Forelimb muscle (tissue), 1 donor: ENCODE measurements at regions not wholly inside any gene's neighbourhood (a gene's known extent, or its start where the extent isn't known, plus 50 kb on each side); places are given as distances from the start of the nearest gene placed in this dataset.

ENCODE experiments used
- DNase-seq: peaks from one replicate; pipeline ENCODE4 v3.0.0-alpha.2; 2013; ENCODE audit warnings: low read depth

DNA sequence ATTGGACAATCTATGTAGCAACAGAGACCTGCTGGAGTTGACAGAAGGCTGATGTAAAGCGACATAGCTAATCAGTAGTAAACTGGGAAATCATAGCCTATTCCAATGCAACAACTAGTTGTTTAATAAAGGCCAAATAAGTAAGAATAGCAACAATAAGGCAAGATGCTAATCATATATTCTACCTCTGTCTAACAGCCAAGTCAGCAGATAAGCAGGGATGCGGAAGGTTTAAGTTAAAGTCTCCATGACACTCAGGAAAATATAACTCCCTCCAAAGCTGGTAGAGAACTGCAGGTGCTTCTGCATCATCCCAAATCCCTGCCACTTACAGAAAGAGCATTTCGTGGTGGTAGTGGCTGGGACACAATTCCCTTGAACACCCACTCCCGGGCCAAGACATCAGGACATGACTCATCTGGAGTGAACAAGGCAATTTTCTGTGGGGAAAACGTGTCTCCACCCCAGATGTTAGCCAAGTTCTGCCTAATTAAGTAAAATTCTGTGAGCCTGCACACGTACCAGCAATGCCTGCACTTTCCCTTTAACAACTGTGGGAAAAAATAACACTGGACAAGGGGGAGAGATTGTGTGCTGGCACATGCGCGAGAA lies 413.6 kb upstream of the ID2 start:
- no peak for DNase-seq

DNA sequence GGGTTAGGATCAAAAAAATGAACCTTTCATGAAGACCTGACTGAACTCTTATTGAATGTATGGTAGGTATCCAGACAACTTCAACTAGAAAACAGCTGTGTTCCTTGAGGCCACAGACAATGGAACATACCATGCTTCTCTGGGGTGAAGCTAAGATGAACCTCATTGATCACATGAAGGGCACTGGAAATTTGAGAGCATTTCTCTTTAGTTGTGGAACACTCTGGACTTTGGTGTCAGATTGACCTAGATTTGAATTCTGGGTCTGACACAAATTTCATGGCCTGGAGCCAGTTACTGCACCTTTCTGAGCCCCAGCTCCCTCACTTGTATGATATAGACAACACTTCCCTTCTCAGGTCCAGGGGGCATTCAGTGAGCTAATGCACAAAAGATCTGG lies 411.2 kb upstream of the ID2 start:
- DNase-seq: no peak

DNA sequence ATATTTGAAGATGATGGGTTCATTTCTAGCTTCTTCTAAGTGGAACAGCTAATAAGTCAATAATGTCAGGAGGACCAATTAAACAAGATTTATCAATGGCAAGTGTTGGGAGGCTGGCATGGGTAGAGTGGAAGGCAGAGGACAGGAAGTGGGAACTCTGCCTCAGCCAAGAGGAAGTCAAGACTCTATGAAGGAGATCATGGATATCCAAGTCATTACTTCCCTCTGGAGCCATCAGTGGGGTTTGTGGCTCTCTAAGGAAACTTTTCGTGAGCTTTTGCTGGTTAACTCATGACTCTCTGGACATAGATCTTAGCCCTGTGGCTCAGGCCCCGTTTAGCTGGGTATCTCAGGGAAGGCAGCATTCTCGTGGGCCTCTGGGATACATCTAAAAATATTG lies 410.4 kb upstream of the ID2 start:
- no peak for DNase-seq

DNA sequence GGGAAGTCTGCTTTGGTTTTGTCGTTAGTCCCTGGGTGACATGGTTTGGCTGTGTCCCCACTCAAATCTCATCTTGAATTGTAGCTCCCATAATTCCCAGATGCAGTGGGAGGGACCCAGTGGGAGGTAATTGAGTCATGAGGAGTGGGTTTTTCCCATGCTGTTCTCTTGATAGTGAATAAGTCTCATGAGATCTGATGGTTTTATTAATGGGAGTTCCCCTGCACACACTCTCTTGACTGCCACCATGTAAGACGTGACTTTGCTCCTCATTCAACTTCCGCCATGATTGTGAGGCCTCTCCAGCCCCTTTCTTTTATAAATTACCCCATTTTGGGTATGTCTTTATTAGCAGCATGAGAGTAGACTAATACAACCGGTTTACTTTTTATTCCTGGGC lies 405.8 kb upstream of the ID2 start:
- DNase-seq: no peak

DNA sequence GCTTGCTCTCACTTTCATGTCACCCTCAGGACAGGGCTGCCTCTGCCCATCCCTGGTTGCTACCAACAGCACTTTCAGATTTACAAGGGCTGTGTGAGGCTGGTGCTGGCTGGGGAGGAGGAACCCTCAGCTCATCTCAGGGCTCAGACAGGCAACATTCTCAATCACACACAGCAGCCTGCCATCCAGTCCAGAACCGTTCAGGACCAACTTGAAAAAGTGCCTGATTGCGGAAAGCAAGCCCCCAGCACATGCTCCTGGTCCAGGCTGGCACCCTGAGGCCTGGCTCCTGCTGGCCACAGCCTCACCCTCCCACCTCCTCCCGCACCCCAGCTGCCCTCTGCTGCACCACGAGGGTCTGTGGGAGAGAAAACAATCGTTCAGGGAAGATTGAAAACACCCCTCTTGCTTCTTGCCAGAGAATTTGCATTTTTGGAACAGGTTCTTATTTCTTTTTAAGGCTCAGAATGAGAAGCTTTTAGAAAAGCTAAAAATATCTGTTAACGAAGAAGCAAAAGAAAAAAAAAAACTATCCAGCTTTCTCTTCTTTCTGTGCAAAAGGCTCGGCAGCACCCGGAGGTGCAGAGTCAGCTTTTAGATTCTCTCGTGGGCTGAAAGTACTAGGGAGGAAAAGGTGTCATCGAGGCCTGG lies 403.8 kb upstream of the ID2 start:
- no peak for DNase-seq

DNA sequence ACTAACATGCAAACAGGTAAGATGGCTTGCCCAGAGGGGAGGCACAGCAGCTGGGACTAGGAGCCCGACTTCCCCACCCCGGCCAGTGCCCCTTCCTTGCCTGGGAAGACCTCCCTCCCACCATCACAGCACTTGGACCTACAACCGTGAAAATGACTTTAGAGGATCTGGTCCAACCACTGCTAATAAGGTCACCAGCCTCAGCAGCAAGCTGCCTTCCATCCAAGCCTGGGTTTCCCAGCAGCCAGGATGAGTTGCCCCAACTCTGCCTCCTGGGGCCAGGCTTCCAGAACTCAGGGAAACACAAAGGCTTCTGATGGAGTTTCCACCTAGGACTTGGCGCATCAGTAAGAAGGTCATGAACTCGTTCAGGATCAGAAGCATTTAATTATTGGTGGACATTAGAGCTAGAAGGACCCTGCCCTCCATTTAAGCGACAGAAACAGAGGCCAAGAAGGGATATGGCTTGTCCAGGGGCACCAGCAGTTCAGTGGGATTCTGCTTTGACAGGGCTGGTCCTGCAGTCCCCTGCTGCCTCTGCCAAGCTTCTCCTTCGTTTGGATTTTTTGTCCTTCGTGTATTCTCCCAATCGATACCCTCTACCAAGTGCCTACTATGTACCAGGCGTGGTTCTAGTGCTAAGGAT lies 403.0 kb upstream of the ID2 start:
- DNase-seq: no peak

DNA sequence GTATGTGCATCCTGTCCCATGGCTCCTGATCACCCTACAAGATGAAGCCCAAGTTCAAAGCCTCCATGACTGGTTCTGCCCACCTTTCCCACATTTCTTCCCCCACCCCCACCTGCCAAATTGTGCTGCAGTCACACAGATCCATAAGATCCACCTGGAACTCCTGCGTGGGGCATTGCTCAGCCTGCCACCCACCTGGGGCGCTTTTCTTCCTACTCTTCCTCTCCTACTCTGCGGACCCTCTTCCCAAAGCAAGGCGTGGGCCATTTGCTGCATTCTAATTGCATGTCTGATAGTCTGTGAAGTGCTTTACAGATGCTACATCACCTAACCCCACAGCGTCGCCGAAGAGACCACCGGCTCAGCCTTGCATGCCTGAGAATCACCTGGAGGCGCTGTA lies 402.4 kb upstream of the ID2 start:
- DNase-seq: no peak

DNA sequence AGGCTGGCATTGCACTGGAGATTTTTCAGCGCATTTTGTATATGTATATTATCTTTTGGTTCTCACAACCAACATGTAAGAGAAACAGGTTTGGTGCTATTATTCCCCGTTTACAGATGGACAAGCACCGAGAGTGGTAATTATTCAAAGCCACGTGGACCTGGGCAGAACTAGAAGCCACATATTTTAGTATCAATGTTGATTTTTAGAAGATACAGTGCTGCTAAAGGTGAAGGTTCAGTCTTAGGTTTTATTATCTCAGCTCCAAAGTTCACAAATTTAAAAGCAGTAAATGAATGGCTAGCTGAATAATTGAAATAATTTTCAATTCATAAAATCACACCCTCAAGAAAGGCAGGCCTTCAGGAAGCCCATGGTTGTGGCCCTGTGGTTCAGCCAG lies 400.6 kb upstream of the ID2 start:
- DNase-seq: no peak

DNA sequence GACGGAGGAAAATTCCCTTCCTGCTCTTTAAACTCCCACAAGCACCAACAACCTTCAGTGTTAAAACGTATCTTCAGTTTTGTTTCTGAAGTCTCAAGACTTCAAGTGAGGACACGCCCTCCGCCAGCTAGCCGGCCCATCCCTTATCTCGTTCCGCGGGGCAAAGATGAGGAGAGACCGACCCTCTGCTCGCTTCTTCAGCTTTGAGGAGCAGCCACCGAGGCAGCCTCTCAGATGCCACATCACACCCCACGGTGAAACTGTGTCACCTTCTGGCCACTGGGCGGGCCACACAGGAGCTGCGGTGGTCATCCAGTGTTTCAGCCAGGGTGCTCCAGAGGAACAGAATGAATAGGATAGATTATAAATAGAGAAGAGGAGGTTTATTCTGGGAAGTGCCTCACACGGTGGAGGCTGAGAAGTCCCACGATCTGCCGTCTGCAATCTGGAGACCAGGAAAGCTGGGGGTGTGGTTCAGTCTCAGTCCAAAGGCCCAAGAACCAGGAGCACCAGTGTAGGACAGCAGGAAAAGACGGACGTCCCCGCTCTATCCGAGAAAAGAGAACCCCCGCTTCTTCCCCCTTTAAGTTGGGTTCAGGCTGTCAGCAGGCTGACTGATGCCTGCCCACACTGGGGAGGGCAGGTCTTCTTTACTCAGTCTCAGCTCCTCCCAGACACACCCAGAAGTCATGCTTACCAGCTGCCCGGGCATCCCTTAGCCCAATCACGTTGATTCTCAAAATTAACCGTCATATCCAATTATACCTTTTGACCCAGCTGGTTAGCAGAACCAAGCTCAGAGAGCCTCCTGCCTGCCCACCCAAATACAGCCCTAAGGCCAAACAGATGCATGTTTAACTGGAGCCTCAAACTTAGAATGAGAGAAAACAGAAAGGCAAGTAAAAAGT lies 399.7 kb upstream of the ID2 start:
- DNase-seq: no peak

DNA sequence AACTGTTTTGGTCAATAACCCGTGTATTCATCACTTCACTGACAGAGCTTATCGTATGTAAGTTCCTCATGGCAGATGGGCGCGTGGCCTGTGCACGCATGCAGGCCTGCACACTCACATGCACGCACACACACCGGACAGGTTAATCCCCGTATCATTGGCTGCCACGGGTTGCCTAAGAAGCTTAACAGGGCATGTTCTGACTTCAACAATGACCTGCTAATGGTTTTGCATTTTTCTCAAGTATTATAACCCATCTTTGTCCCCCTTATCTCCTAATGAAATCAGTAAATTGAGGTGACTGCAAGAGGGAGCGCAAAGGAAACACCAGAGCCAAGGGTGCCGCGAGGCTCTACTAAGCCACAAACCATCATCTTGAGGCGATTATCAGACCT lies 399.0 kb upstream of the ID2 start:
- no peak for DNase-seq

DNA sequence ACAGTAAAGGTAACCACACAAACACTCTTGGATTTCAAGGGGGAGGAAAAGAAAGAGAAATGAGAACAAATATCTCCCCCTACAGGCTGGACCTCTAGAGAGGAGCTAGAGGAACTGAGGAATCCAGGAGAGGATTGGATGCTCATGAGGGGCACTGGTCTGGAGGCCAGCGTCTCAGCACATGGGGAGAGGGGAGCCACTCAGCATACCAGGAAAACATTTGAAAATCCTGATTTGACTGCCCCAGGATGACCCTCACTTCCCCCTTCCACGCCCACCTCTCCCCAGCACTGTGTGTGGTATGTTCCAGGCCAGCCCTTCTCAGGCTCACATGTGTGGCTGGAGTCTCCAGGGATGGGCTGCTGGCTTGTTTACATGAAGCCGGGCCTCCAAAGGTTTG lies 396.8 kb upstream of the ID2 start:
- DNase-seq: no peak

DNA sequence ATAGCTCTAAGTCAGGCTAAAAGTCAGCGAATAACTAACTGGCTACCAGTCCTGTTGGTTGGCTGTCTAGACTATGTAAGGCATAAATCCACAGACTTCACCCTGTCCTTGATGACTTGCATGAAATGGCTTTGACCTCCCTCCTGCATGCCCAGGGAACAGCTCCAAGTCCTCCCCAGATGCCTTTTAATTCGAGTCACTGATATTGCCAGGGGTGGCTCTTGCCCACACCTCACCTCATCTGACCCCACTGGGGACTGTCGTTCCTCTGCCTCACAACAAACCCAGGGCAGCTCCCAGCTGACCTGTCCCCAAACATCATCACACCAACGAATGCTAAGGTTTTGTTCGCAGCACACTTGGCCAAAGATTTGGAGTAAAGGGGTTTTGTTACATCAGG lies 396.0 kb upstream of the ID2 start:
- no peak for DNase-seq

DNA sequence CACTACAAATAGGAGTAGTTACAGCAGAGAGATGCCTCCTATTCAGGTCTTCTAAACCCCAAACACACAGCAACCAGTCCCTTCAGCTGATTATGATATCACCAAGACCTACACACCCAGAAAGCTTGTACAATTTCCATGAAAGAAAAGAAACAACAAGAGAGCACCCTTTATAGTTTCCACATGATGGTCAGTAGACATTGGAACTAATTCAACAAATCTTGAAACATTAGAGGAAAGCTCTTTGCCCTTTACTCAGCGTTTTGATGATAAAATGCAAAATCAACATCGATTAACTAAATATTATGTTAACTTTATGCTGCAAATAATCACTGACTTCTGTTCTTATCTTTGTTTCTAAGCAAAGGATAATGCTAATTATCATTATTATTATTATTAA lies 393.6 kb upstream of the ID2 start:
- DNase-seq: no peak

DNA sequence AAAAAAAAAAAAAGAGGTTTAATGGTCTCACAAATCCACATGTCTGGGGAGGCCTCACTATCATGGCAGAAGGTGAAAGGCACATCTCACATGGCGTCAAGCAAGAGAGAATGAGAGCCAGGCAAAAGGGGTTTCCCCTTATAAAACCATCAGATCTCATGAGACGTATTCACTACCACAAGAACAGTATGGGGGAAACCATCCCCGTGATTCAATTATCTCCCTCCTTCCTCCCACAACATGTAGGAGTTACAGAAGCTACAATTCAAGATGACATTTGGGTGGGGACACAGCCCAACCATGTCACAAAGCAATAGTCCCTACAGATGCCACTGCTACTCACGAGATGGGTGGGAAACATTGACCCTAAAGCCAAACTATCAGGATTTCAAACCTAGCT lies 392.7 kb upstream of the ID2 start:
- no peak for DNase-seq

DNA sequence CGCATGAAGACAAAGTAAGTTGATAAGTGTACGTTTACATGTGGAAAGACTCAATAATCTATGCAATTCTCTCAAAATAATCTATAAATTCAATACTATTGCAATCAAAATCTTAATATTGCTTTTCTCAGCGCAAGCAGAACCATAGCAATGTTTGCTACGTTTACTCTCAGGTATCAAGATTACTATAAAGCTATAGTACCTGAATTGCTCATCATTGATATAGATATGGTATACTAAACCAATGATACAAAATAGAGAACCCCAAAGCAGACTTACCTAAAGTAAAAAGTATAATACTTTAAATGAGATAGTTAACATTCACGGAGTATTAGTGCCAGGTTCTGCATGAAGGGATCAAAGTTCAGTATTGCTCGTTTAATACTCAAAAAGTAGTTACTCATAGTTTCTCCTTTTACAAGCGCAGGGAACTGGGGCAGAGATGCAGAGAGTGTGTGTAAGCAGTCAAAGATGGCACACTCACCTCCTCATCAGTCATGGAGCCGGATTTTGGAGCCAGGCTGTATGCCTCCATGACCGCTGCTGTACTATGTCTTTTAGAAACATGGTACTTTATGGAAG lies 391.0 kb upstream of the ID2 start:
- no peak for DNase-seq

DNA sequence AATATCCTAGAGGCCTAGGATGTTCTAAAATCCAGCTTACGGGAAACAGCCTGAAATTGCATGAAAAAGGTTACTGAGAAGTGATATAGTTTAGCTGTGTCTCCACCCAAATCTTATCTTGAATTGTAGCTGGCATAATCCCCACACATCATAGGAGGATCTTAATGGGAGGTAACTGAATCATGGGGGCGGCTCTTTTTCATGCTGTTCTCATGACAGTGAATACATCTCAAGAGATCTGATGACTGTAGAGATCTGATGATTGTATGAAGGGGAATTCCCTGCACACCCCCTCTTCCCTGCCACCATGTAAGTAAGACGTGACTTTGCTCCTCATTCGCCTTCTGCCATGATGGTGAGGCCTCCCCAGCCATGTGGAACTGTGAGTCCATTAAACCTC lies 385.6 kb upstream of the ID2 start:
- DNase-seq: no peak

DNA sequence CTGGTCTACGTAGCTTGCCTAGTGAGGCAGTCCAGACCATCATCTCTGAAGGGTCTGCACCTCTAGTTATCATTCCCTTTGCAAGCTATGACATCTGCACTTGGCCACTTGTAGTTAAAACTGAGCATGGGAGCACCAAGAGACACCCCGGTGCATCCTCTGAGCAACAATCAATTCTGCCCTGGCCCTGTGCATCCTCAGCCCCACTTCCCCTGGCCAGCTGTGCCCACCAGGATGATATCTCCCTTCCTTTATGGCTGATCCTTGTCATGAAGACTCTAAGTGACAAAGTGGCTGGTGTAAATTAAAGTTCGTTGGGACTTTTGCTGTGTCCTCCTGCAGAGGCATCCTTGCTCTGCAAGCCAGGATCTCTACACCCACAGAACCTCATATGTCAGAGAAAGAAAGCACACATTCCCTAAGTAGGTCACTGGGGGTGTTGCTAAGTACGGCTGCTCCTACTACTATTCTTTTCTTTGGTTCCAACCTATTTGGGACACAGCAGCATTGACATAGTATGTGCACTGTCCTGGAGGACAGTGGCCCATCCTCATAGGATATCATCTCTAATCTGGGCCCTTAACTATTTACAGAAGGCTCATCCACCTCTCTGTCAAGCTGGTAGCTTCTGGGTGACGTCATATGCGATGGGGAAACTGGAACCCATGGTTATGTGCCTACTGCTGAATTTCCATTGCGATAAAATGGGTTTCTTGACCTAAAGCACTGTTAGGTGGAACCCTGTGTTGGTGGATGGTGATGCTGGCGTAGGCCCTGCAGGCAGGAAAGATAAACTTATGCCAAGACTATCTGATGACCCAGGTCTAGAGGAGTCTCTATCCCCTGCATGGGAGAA lies 384.3 kb upstream of the ID2 start:
- DNase-seq: no peak

DNA sequence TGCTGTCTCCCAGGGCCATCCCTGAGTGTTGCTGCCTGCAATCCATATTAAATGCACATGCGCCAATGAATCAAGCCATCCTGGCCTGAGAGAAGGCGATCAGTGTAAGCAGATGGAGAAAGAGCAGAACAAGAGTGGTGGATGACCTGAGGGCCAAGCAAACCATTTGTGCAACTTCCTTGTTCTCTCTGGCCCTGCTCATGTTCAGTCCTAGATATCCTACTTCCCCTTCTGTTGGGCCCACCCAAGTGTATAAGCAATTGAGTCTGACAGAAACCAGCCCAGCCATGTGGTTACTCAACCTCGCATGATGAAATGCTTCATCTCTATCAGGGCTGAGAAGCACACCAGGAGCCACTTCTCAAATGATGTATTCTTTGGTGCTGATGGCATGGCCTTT lies 383.1 kb upstream of the ID2 start:
- DNase-seq: no peak

DNA sequence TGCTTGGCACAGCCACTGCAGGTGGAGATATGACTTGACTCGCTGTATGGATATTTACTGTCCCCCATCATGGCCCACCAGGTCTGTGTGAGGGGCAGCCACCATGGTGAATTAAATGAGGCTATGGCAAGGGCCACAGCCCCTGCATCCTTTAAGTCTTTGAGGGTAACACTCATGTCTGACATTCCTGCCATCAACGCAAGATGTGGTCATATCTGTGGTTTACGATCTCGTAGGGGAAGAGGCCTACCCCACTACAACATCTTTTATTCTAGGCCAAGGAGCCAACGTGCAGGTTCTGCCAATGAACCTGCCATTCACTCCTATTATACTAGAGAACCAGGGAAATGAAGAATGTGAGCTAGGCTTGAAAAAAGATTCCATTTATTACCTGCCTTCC lies 381.6 kb upstream of the ID2 start:
- DNase-seq: no peak

DNA sequence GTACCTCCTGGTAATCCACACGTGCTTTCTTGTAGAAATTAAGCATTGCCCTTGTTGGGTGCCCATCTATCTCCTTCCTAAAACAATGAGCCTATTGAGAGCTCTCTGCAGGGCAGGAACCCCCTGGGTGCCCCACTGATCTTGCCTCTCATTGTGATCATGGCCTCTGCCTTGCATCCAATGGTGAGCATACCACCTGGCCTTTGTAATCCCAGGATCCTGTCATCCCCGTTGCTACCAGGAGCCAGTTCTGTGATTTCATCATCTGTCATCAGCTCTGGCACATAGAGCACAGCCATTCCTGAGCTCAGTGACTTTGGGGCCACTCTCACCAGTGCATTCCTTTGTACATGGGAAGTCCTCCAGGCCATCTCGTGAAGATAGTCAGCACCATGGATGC lies 381.0 kb upstream of the ID2 start:
- DNase-seq: no peak

DNA sequence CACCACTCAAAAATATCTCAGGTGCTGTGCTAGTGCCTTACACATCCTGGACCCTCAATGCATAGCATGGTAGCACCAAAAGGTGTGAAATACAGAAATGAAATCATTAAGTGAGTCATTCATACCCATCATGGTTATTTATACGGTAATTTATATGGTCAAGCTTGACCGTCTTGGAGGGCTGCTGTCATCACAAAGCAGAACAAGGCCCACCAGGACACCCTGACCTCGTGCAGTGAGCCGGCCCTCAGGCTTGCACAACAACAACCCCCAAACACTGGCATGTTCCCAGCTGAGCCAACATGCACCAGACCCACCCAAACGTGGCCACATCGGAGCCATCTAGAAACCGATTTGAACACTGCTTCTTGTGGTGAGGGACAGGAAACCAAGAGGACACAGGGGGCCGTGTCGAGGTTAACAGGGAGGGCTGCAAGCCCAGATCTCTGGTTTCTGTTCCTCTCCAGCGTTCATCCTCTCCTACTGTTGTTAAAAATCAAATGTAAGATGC lies 378.5 kb upstream of the ID2 start:
- no peak for DNase-seq
